ENCODE measurements at regions not wholly inside any gene's neighbourhood (a gene's known extent, or its start where the extent isn't known, plus 50 kb on each side); places are given as distances from the start of the nearest gene placed in this dataset.

- no peak overlapping the region for H2BK15ac ChIP-seq (ENCODE audit: low read length)
These were observed 237.2 kb upstream of the CTBP2 start for GRCh38 chr10:125397608-125398007.

GRCh38 chr10:125396676-125397075 is 236.3 kb upstream of the CTBP2 start:
- H3K27ac ChIP-seq (replicated peaks; ENCODE audit: low read length), result no peak overlapping the region
- no peak overlapping the region for H3K9ac ChIP-seq (ENCODE audit: low read depth, low read length, poor library complexity)
- no peak overlapping the region for H2AFZ ChIP-seq (ENCODE audit: low read length)
- no peak overlapping the region for H2BK15ac ChIP-seq (ENCODE audit: low read length)
- H3K23ac ChIP-seq (ENCODE audit: low read depth, low read length, poor library complexity), result no peak overlapping the region
- H3K4me1 ChIP-seq (ENCODE audit: control insufficient read depth in 2 of 2, insufficient read depth in 1 of 2, low read depth in 1 of 2, low read length in 2 of 2), result no peaks in the 10 kb centered on the region
- H3K18ac ChIP-seq (ENCODE audit: low read length), result no peak overlapping the region
- no peaks in the 10 kb centered on the region for H3K36me3 ChIP-seq (replicated peaks in 1 of 2; ENCODE audit: control insufficient read depth in 2 of 2, insufficient read depth in 2 of 2, low read length in 2 of 2)
- H3K9me3 ChIP-seq (replicated peaks in 1 of 2; ENCODE audit: control insufficient read depth in 2 of 2, insufficient read depth in 1 of 2, low read depth in 1 of 2, low read length in 2 of 2), result no peaks in the 10 kb centered on the region
- H3K14ac ChIP-seq (ENCODE audit: low read length), result no peak overlapping the region
- no peak overlapping the region for H3K4me3 ChIP-seq (ENCODE audit: low read length in 2 of 2)
- H2BK12ac ChIP-seq (ENCODE audit: low read length), result no peak overlapping the region
- no peak overlapping the region for H4K8ac ChIP-seq (ENCODE audit: low read depth, low read length)
- no peak overlapping the region for H2BK5ac ChIP-seq (ENCODE audit: low read length)
- DNase-seq (ENCODE audit: low spot score), result no peak
- no peaks in the 10 kb centered on the region for H3K27me3 ChIP-seq (ENCODE audit: control insufficient read depth in 3 of 3, insufficient read depth in 3 of 3, low read depth in 1 of 3, low read length in 3 of 3)
- no peak overlapping the region for H4K91ac ChIP-seq (ENCODE audit: low read depth, low read length, poor library complexity)
- H2BK120ac ChIP-seq (ENCODE audit: low read depth, low read length), result no peak overlapping the region
- no peak overlapping the region for H2AK5ac ChIP-seq (ENCODE audit: low read depth, low read length)
- no peaks in the 10 kb centered on the region for H3K79me1 ChIP-seq (ENCODE audit: low read depth, low read length)
- no peak overlapping the region for H3K4me2 ChIP-seq (ENCODE audit: insufficient read depth, low read length, poor library complexity, severe bottlenecking)
- H3K4ac ChIP-seq (ENCODE audit: low read length), result no peak overlapping the region

More at GRCh38 chr10:125397608-125398007, 237.2 kb upstream of the CTBP2 start:
- H3K9ac ChIP-seq (ENCODE audit: low read depth, low read length, poor library complexity), result no peak overlapping the region
- DNase-seq (ENCODE audit: low spot score), result no peak
- no peaks in the 10 kb centered on the region for H3K36me3 ChIP-seq (replicated peaks in 1 of 2; ENCODE audit: control insufficient read depth in 2 of 2, insufficient read depth in 2 of 2, low read length in 2 of 2)
- H3K23ac ChIP-seq (ENCODE audit: low read depth, low read length, poor library complexity), result no peak overlapping the region
- no peak overlapping the region for H3K4me3 ChIP-seq (ENCODE audit: low read length in 2 of 2)
- no peak overlapping the region for H3K18ac ChIP-seq (ENCODE audit: low read length)
- no peak overlapping the region for H3K4ac ChIP-seq (ENCODE audit: low read length)
- no peak overlapping the region for H4K91ac ChIP-seq (ENCODE audit: low read depth, low read length, poor library complexity)
- H2BK12ac ChIP-seq (ENCODE audit: low read length), result no peak overlapping the region
- H2AFZ ChIP-seq (ENCODE audit: low read length), result no peak overlapping the region
- H3K27me3 ChIP-seq (ENCODE audit: control insufficient read depth in 3 of 3, insufficient read depth in 3 of 3, low read depth in 1 of 3, low read length in 3 of 3), result no peaks in the 10 kb centered on the region
- H3K4me1 ChIP-seq (ENCODE audit: control insufficient read depth in 2 of 2, insufficient read depth in 1 of 2, low read depth in 1 of 2, low read length in 2 of 2), result no peaks in the 10 kb centered on the region
- no peak overlapping the region for H3K4me2 ChIP-seq (ENCODE audit: insufficient read depth, low read length, poor library complexity, severe bottlenecking)
- H3K27ac ChIP-seq (replicated peaks; ENCODE audit: low read length), result no peak overlapping the region
- no peak overlapping the region for H2BK5ac ChIP-seq (ENCODE audit: low read length)
- no peak overlapping the region for H2AK5ac ChIP-seq (ENCODE audit: low read depth, low read length)
- H3K9me3 ChIP-seq (replicated peaks in 1 of 2; ENCODE audit: control insufficient read depth in 2 of 2, insufficient read depth in 1 of 2, low read depth in 1 of 2, low read length in 2 of 2), result no peaks in the 10 kb centered on the region
- no peak overlapping the region for H4K8ac ChIP-seq (ENCODE audit: low read depth, low read length)
- H3K79me1 ChIP-seq (ENCODE audit: low read depth, low read length), result no peaks in the 10 kb centered on the region
- H2BK120ac ChIP-seq (ENCODE audit: low read depth, low read length), result no peak overlapping the region
- no peak overlapping the region for H3K14ac ChIP-seq (ENCODE audit: low read length)
- no CpG with 5 or more reads among the region's 4 CpGs for WGBS, 2 donors (ENCODE audit: extremely low coverage in 2 of 2, insufficient read length in 2 of 2, insufficient replicate concordance in 1 of 2)

GRCh38 chr10:125392609-125393008 is 232.2 kb upstream of the CTBP2 start:
- no CpG with 5 or more reads among the region's 3 CpGs for WGBS, 2 donors (ENCODE audit: extremely low coverage in 2 of 2, insufficient read length in 2 of 2, insufficient replicate concordance in 1 of 2)
- Histone ChIP-seq H3K14ac (ENCODE audit: low read length) (no peak overlapping the region), H3K9ac (ENCODE audit: low read depth, low read length, poor library complexity) (no peak overlapping the region), H2BK15ac (ENCODE audit: low read length) (no peak overlapping the region), H2BK120ac (ENCODE audit: low read depth, low read length) (no peak overlapping the region), H2BK12ac (ENCODE audit: low read length) (no peak overlapping the region), H3K36me3 (replicated peaks in 1 of 2; ENCODE audit: control insufficient read depth in 2 of 2, insufficient read depth in 2 of 2, low read length in 2 of 2) (no peaks in the 10 kb centered on the region), H2AFZ (ENCODE audit: low read length) (no peak overlapping the region), H3K27me3 (ENCODE audit: control insufficient read depth in 3 of 3, insufficient read depth in 3 of 3, low read depth in 1 of 3, low read length in 3 of 3) (no peaks in the 10 kb centered on the region), H3K4me2 (ENCODE audit: insufficient read depth, low read length, poor library complexity, severe bottlenecking) (no peak overlapping the region), H3K4me3 (ENCODE audit: low read length in 2 of 2) (no peak overlapping the region), H3K4ac (ENCODE audit: low read length) (no peak overlapping the region), H4K8ac (ENCODE audit: low read depth, low read length) (no peak overlapping the region), H3K9me3 (replicated peaks in 1 of 2; ENCODE audit: control insufficient read depth in 2 of 2, insufficient read depth in 1 of 2, low read depth in 1 of 2, low read length in 2 of 2) (no peaks in the 10 kb centered on the region), H3K4me1 (ENCODE audit: control insufficient read depth in 2 of 2, insufficient read depth in 1 of 2, low read depth in 1 of 2, low read length in 2 of 2) (no peaks in the 10 kb centered on the region), H3K23ac (ENCODE audit: low read depth, low read length, poor library complexity) (no peak overlapping the region), H4K91ac (ENCODE audit: low read depth, low read length, poor library complexity) (no peak overlapping the region), H3K79me1 (ENCODE audit: low read depth, low read length) (no peaks in the 10 kb centered on the region), H3K27ac (replicated peaks; ENCODE audit: low read length) (no peak overlapping the region), H2AK5ac (ENCODE audit: low read depth, low read length) (no peak overlapping the region), H3K18ac (ENCODE audit: low read length) (no peak overlapping the region), H2BK5ac (ENCODE audit: low read length) (no peak overlapping the region)
- DNase-seq (ENCODE audit: low spot score), result no peak

- H3K4me2 ChIP-seq (ENCODE audit: insufficient read depth, low read length, poor library complexity, severe bottlenecking), result no peak overlapping the region
- H3K36me3 ChIP-seq (replicated peaks in 1 of 2; ENCODE audit: control insufficient read depth in 2 of 2, insufficient read depth in 2 of 2, low read length in 2 of 2), result no peaks in the 10 kb centered on the region
- H3K9ac ChIP-seq (ENCODE audit: low read depth, low read length, poor library complexity), result no peak overlapping the region
- no peak overlapping the region for H2BK5ac ChIP-seq (ENCODE audit: low read length)
- H3K23ac ChIP-seq (ENCODE audit: low read depth, low read length, poor library complexity), result no peak overlapping the region
- WGBS, 2 donors (ENCODE audit: extremely low coverage in 2 of 2, insufficient read length in 2 of 2, insufficient replicate concordance in 1 of 2), result no CpG with 5 or more reads among the region's 3 CpGs
- no peak overlapping the region for H2AK5ac ChIP-seq (ENCODE audit: low read depth, low read length)
- no peak for DNase-seq (ENCODE audit: low spot score)
- no peaks in the 10 kb centered on the region for H3K27me3 ChIP-seq (ENCODE audit: control insufficient read depth in 3 of 3, insufficient read depth in 3 of 3, low read depth in 1 of 3, low read length in 3 of 3)
- no peaks in the 10 kb centered on the region for H3K4me1 ChIP-seq (ENCODE audit: control insufficient read depth in 2 of 2, insufficient read depth in 1 of 2, low read depth in 1 of 2, low read length in 2 of 2)
- H3K18ac ChIP-seq (ENCODE audit: low read length), result no peak overlapping the region
- no peak overlapping the region for H3K14ac ChIP-seq (ENCODE audit: low read length)
- H3K4me3 ChIP-seq (ENCODE audit: low read length in 2 of 2), result no peak overlapping the region
- no peak overlapping the region for H2AFZ ChIP-seq (ENCODE audit: low read length)
- no peak overlapping the region for H2BK12ac ChIP-seq (ENCODE audit: low read length)
- H3K79me1 ChIP-seq (ENCODE audit: low read depth, low read length), result no peaks in the 10 kb centered on the region
- no peak overlapping the region for H3K4ac ChIP-seq (ENCODE audit: low read length)
- H3K9me3 ChIP-seq (replicated peaks in 1 of 2; ENCODE audit: control insufficient read depth in 2 of 2, insufficient read depth in 1 of 2, low read depth in 1 of 2, low read length in 2 of 2), result no peaks in the 10 kb centered on the region
- no peak overlapping the region for H2BK15ac ChIP-seq (ENCODE audit: low read length)
- no peak overlapping the region for H4K91ac ChIP-seq (ENCODE audit: low read depth, low read length, poor library complexity)
- H4K8ac ChIP-seq (ENCODE audit: low read depth, low read length), result no peak overlapping the region
- no peak overlapping the region for H3K27ac ChIP-seq (replicated peaks; ENCODE audit: low read length)
- H2BK120ac ChIP-seq (ENCODE audit: low read depth, low read length), result no peak overlapping the region
These were observed 231.8 kb upstream of the CTBP2 start for GRCh38 chr10:125392154-125392553.

Data from neuronal stem cell (in vitro differentiated cells).